Testis (tissue), 2 donors: ENCODE measurements at regions not wholly inside any gene's neighbourhood (a gene's known extent, or its start where the extent isn't known, plus 50 kb on each side); places are given as distances from the start of the nearest gene placed in this dataset.
"Not testable (repeated sequence)": the region's sequence is repeated elsewhere in the genome, so short reads cannot be mapped to it uniquely, and the experiment has no call there.

ENCODE experiments used
- DNase-seq: peaks from one replicate; pipeline ENCODE4 v3.0.0-alpha.2; 2019
- H3K27ac ChIP-seq, 2 donors: fragments of 200-600 bp; sonication (generic); one replicate each; pipeline ENCODE4 v1.5.1; 2019
- H3K27me3 ChIP-seq: fragments of 200-600 bp; sonication (generic); one replicate; pipeline ENCODE4 v1.5.1; 2019
- H3K36me3 ChIP-seq: fragments of 200-600 bp; sonication (generic); one replicate; pipeline ENCODE4 v1.5.1; 2017; ENCODE audit warnings: low read depth; ENCODE audit errors: missing control alignments
- H3K4me1 ChIP-seq: fragments of 200-600 bp; sonication (generic); one replicate; pipeline ENCODE4 v1.5.1; 2019
- H3K4me3 ChIP-seq, 2 donors: fragments of 200-600 bp; sonication (generic); one replicate each; pipeline ENCODE4 v1.5.1; 2017 to 2019
- H3K9me3 ChIP-seq: fragments of 200-600 bp; sonication (generic); one replicate; pipeline ENCODE4 v1.5.1; 2017
- POLR2A ChIP-seq: fragments of 450-650 bp; IDR thresholded peaks from one replicate; pipeline ENCODE4 v1.6.1; 2017; ENCODE audit warnings: antibody characterized with exemption, mild to moderate bottlenecking, moderate library complexity
- WGBS, 2 donors: methylation state at CpG; one replicate each; pipeline ENCODE4 v1.1.5; 2018; 5-methylcytosine and 5-hydroxymethylcytosine counted together
- intact Hi-C: fragments of 100-400 bp; cut with DNase I; formaldehyde crosslinking; loops from one replicate; pipeline ENCODE4 v1.15.1; 2023; ENCODE audit warnings: low total_unique reads
- TF ChIP-seq, protein P1 (sequence below), 3 experiments: fragments of 450-650 bp in 2 of 3; fragments of 200-600 bp in 1 of 3; sonication (generic) in 1 of 3; IDR thresholded peaks; one replicate each; pipeline ENCODE4 v1.5.1; 2016 to 2019; ENCODE audit warnings: antibody characterized with exemption in 3 of 3, mild to moderate bottlenecking in 2 of 3, moderate library complexity in 1 of 3

- no peaks in the 10 kb centered on the region for H3K27me3 ChIP-seq
- H3K27ac ChIP-seq, result no peak overlapping the region
- H3K9me3 ChIP-seq, result no peaks in the 10 kb centered on the region
- no peaks in the 10 kb centered on the region for H3K36me3 ChIP-seq
- WGBS, 2 donors, result 89 to 91% methylated on average over 1 of the region's 1 CpG
- intact Hi-C loops, result no loop called here
- no peak for DNase-seq
- TF ChIP-seq, protein P1, sequence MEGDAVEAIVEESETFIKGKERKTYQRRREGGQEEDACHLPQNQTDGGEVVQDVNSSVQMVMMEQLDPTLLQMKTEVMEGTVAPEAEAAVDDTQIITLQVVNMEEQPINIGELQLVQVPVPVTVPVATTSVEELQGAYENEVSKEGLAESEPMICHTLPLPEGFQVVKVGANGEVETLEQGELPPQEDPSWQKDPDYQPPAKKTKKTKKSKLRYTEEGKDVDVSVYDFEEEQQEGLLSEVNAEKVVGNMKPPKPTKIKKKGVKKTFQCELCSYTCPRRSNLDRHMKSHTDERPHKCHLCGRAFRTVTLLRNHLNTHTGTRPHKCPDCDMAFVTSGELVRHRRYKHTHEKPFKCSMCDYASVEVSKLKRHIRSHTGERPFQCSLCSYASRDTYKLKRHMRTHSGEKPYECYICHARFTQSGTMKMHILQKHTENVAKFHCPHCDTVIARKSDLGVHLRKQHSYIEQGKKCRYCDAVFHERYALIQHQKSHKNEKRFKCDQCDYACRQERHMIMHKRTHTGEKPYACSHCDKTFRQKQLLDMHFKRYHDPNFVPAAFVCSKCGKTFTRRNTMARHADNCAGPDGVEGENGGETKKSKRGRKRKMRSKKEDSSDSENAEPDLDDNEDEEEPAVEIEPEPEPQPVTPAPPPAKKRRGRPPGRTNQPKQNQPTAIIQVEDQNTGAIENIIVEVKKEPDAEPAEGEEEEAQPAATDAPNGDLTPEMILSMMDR (IDR thresholded peaks at IDR 0.05), result no peak
- TF ChIP-seq POLR2A, result no peak
- H3K4me1 ChIP-seq, result no peaks in the 10 kb centered on the region
- no peak overlapping the region for H3K4me3 ChIP-seq
Measured at GRCh38 chr14:87030197-87030596, 962.8 kb downstream of the GALC start.

- H3K27me3 ChIP-seq, intact Hi-C loops, DNase-seq, H3K4me3 ChIP-seq, H3K4me1 ChIP-seq, H3K9me3 ChIP-seq, H3K27ac ChIP-seq, H3K36me3 ChIP-seq: not testable (repeated sequence)
- WGBS, 2 donors, result 55 to 67% methylated on average over 4 of the region's 4 CpGs
Measured at GRCh38 chr14:87020106-87020505, 972.9 kb downstream of the GALC start.

GRCh38 chr14:87018294-87018693, 974.7 kb downstream of the GALC start:
- no peak for TF ChIP-seq POLR2A
- TF ChIP-seq, protein P1 (IDR thresholded peaks at IDR 0.05), result no peak
- Histone ChIP-seq H3K27ac (no peak overlapping the region), H3K9me3 (no peaks in the 10 kb centered on the region), H3K27me3 (no peaks in the 10 kb centered on the region), H3K36me3 (no peaks in the 10 kb centered on the region), H3K4me3 (no peak overlapping the region), H3K4me1 (no peaks in the 10 kb centered on the region)
- intact Hi-C loops, result no loop called here
- WGBS, 2 donors, result 52 to 59% methylated on average over 1 of the region's 1 CpG
- DNase-seq, result no peak

- Histone ChIP-seq H3K9me3 (no peaks in the 10 kb centered on the region), H3K4me1 (no peaks in the 10 kb centered on the region), H3K27me3 (no peaks in the 10 kb centered on the region), H3K27ac (no peak overlapping the region), H3K36me3 (no peaks in the 10 kb centered on the region), H3K4me3 (no peak overlapping the region)
- 44 to 57% methylated on average over 2 of the region's 2 CpGs for WGBS, 2 donors
- no peak for DNase-seq
- TF ChIP-seq POLR2A, result no peak
- TF ChIP-seq, protein P1 (IDR thresholded peaks at IDR 0.05), result no peak
- intact Hi-C loops, result no loop called here
Measured at GRCh38 chr14:87017335-87017734, 975.6 kb downstream of the GALC start.

DNA sequence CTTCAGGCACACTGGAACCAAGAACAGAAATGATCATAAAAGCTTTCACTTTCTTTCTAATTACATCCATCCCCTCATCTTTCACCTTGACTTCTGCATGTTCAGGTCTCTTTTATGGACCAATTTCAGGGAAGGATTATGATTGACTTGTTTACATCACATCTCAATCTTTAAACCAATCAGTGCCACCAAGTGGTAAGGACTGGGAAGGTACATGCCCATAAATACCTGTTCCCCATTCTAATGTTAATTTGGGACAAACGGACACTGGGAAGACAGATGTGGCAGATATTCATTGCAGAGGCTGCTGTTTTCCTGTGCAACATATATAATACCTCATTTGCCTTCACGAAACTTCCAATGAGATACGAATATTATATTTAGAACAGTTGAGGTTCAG, 978.1 kb downstream of the GALC start:
- intact Hi-C loops, result no loop called here
- 76 to 86% methylated on average over 3 of the region's 3 CpGs for WGBS, 2 donors

More for the DNA sequence above, 978.1 kb downstream of the GALC start:
- TF ChIP-seq POLR2A, result no peak
- TF ChIP-seq, protein P1 (IDR thresholded peaks at IDR 0.05), result no peak
- Histone ChIP-seq H3K27ac (no peak overlapping the region), H3K9me3 (no peaks in the 10 kb centered on the region), H3K36me3 (no peaks in the 10 kb centered on the region), H3K27me3 (no peaks in the 10 kb centered on the region), H3K4me1 (no peaks in the 10 kb centered on the region), H3K4me3 (no peak overlapping the region)
- no peak for DNase-seq
